Transverse colon (tissue), 4 donors: ENCODE measurements at regions not wholly inside any gene's neighbourhood (a gene's known extent, or its start where the extent isn't known, plus 50 kb on each side); places are given as distances from the start of the nearest gene placed in this dataset.

Experiments
- CTCF ChIP-seq, 5 experiments: fragments of 200-600 bp in 3 of 5; fragments of 450-650 bp in 2 of 5; sonication (generic) in 3 of 5; IDR thresholded peaks; 1 replicate in 2 of 5; 2 replicates in 3 of 5; pipeline ENCODE4 v1.5.1; 2016 to 2017; ENCODE audit warnings: antibody characterized with exemption in 5 of 5, inconsistent platforms in 3 of 5, mild to moderate bottlenecking in 2 of 5, moderate library complexity in 1 of 5
- EP300 ChIP-seq: sonication (generic); formaldehyde crosslinking; IDR thresholded peaks from one replicate; pipeline ENCODE4 v1.6.1; 2017; ENCODE audit warnings: antibody characterized with exemption, low read depth
- POLR2A ChIP-seq: fragments of 450-650 bp; IDR thresholded peaks from one replicate; pipeline ENCODE4 v1.6.1; 2016; ENCODE audit warnings: antibody characterized with exemption, mild to moderate bottlenecking, moderate library complexity
- POLR2AphosphoS5 ChIP-seq, 3 donors: sonication (generic); formaldehyde crosslinking; IDR thresholded peaks; one replicate each; pipeline ENCODE4 v1.6.1; 2016; ENCODE audit warnings: antibody characterized with exemption in 3 of 3

GRCh38 chr3:150329408-150329807, 78.7 kb upstream of the TSC22D2 start:
- TF ChIP-seq EP300 (no peak), CTCF (IDR thresholded peaks at IDR 0.05) (no peak), POLR2A (no peak), POLR2AphosphoS5 (IDR thresholded peaks at IDR 0.05) (no peak)
